ENCODE measurements at regions not wholly inside any gene's neighbourhood (a gene's known extent, or its start where the extent isn't known, plus 50 kb on each side); places are given as distances from the start of the nearest gene placed in this dataset.

- Histone ChIP-seq H3K4me3 (ENCODE audit: low read depth, low read length) (no peak overlapping the region), H3K27me3 (replicated peaks) (no peaks in the 10 kb centered on the region), H3K27ac (no peak overlapping the region), H3K36me3 (replicated peaks) (no peaks in the 10 kb centered on the region)
- DNase-seq, result no peak
- in situ Hi-C loops (cut with HindIII; ENCODE audit: low pct_ligation_motif_present, low sequenced_read_pairs), result no loop called here
- no peak for TF ChIP-seq CTCF (IDR thresholded peaks at IDR 0.05; ENCODE audit: low read depth, low read length, missing control alignments)
Measured at GRCh38 chr1:29518183-29518835, 282.0 kb downstream of the PTPRU start.

GRCh38 chr1:29517251-29518086, 281.1 kb downstream of the PTPRU start:
- no peak overlapping the region for H3K27ac ChIP-seq
- no peak for TF ChIP-seq CTCF (IDR thresholded peaks at IDR 0.05; ENCODE audit: low read depth, low read length, missing control alignments)
- in situ Hi-C loops (cut with HindIII; ENCODE audit: low pct_ligation_motif_present, low sequenced_read_pairs), result no loop called here
- no peaks in the 10 kb centered on the region for H3K36me3 ChIP-seq (replicated peaks)
- H3K27me3 ChIP-seq (replicated peaks), result no peaks in the 10 kb centered on the region
- DNase-seq, result no peak
- H3K4me3 ChIP-seq (ENCODE audit: low read depth, low read length), result no peak overlapping the region

- Histone ChIP-seq H3K4me3 (ENCODE audit: low read depth, low read length) (no peak overlapping the region), H3K27ac (no peak overlapping the region), H3K36me3 (replicated peaks) (no peaks in the 10 kb centered on the region), H3K27me3 (replicated peaks) (no peaks in the 10 kb centered on the region)
- no peak for DNase-seq
- in situ Hi-C loops (cut with HindIII; ENCODE audit: low pct_ligation_motif_present, low sequenced_read_pairs), result no loop called here
- TF ChIP-seq CTCF (IDR thresholded peaks at IDR 0.05; ENCODE audit: low read depth, low read length, missing control alignments), result no peak
Measured at GRCh38 chr1:29516063-29516820, 279.9 kb downstream of the PTPRU start.

GRCh38 chr1:29515170-29515955, 279.0 kb downstream of the PTPRU start:
- H3K27me3 ChIP-seq (replicated peaks), result no peaks in the 10 kb centered on the region
- H3K4me3 ChIP-seq (ENCODE audit: low read depth, low read length), result no peak overlapping the region
- TF ChIP-seq CTCF (IDR thresholded peaks at IDR 0.05; ENCODE audit: low read depth, low read length, missing control alignments), result no peak
- no peaks in the 10 kb centered on the region for H3K36me3 ChIP-seq (replicated peaks)
- DNase-seq, result no peak
- in situ Hi-C loops (cut with HindIII; ENCODE audit: low pct_ligation_motif_present, low sequenced_read_pairs), result no loop called here
- H3K27ac ChIP-seq, result no peak overlapping the region

- Histone ChIP-seq H3K27ac (no peak overlapping the region), H3K36me3 (replicated peaks) (no peaks in the 10 kb centered on the region), H3K27me3 (replicated peaks) (peaks cover 2% of the 10 kb centered on the region), H3K4me3 (ENCODE audit: low read depth, low read length) (no peak overlapping the region)
- DNase-seq, result no peak
- no peak for TF ChIP-seq CTCF (IDR thresholded peaks at IDR 0.05; ENCODE audit: low read depth, low read length, missing control alignments)
- in situ Hi-C loops (cut with HindIII; ENCODE audit: low pct_ligation_motif_present, low sequenced_read_pairs), result no loop called here
Measured at GRCh38 chr1:29514361-29515169, 278.2 kb downstream of the PTPRU start.
